ENCODE measurements at regions not wholly inside any gene's neighbourhood (a gene's known extent, or its start where the extent isn't known, plus 50 kb on each side); places are given as distances from the start of the nearest gene placed in this dataset.

DNA sequence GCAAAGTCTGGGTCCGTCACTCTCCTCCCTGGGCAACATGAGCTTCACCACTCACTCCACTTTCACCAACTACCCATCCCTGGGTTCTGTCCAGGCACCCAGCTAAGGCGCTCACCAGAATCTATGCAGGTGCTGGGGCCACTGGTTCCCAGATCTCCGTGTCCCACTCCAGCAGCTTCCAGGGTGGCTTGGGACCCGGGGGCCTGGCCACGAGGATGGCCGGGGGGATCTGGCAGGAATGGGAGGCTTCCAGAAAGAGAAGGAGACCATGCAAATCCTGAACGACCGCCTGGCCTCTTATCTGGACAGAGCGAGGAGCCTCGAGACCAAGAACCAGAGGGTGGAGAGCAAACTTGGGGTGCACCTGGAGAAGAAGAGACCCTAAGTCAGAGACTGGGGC lies 1611.0 kb upstream of the ACO1 start:
- no peak overlapping the region for H3K27ac ChIP-seq (ENCODE audit: insufficient read depth, low read length)
- no peak overlapping the region for H2BK120ac ChIP-seq (ENCODE audit: low read depth, low read length)
- H2BK20ac ChIP-seq (ENCODE audit: low read depth, low read length), result no peak overlapping the region
- no peak overlapping the region for H3K4me2 ChIP-seq (ENCODE audit: low read depth, low read length)
- intact Hi-C loops (cut with micrococcal nuclease) (no loop called here), in situ Hi-C loops (cut with MboI; ENCODE audit: low sequenced_read_pairs) (loop anchor here (25.0 kb wide), 1 partner anchor 111 kb away; no protein-coding TSS in a partner anchor), dilution Hi-C loops (cut with HindIII; ENCODE audit: low sequenced_read_pairs, unreplicated experiment) (no loop called here)
- ATAC-seq (ENCODE audit: low read depth) (no peak), DNase-seq (no peak)
- H3K23ac ChIP-seq (ENCODE audit: low read depth, low read length), result no peak overlapping the region
- 46% methylated on average over 7 of the region's 10 CpGs; no CpG with 5 or more reads in 1 of the 2 experiments for WGBS, 2 experiments (ENCODE audit: extremely low coverage in 2 of 2, insufficient read length in 1 of 2)
- H4K20me1 ChIP-seq (ENCODE audit: insufficient read depth, low read length), result no peaks in the 10 kb centered on the region
- no peaks in the 10 kb centered on the region for H3K4me1 ChIP-seq (ENCODE audit: control insufficient read depth, insufficient read depth, low read length)
- no peak overlapping the region for H3K4ac ChIP-seq (ENCODE audit: low read depth, low read length)
- H4K8ac ChIP-seq (ENCODE audit: low read depth in 2 of 2, low read length in 2 of 2), result no peak overlapping the region
- H4K91ac ChIP-seq (ENCODE audit: insufficient read depth, low read depth, low read length), result no peak overlapping the region
- ChIA-PET POLR2A (ENCODE audit: unreplicated experiment) (no interaction called here), CTCF (no interaction called here)
- no peaks in the 10 kb centered on the region for H3K36me3 ChIP-seq (ENCODE audit: control insufficient read depth, insufficient read depth, low read length)
- BruUV-seq (replicated peaks), result no TSS peak
- H3K79me1 ChIP-seq (ENCODE audit: low read depth in 1 of 2, low read length in 2 of 2), result no peaks in the 10 kb centered on the region
- H3K14ac ChIP-seq (replicated peaks; ENCODE audit: low read depth, low read length), result no peak overlapping the region
- H3K9me1 ChIP-seq (ENCODE audit: insufficient read depth, low read length), result no peaks in the 10 kb centered on the region
- no peak overlapping the region for H2AK5ac ChIP-seq (ENCODE audit: low read depth, low read length)
- no peak overlapping the region for H2BK15ac ChIP-seq (ENCODE audit: low read depth, low read length)
- no peak overlapping the region for H3K9ac ChIP-seq (ENCODE audit: low read depth, low read length)
- no peak overlapping the region for H2AFZ ChIP-seq (replicated peaks; ENCODE audit: low read length, poor library complexity)
- H4K5ac ChIP-seq (ENCODE audit: low read depth, low read length), result no peak overlapping the region
- H3K18ac ChIP-seq (ENCODE audit: low read depth, low read length), result no peak overlapping the region
- no peak overlapping the region for H3K56ac ChIP-seq (ENCODE audit: extremely low read depth, insufficient read depth, low read length)
- H2BK5ac ChIP-seq (ENCODE audit: low read depth, low read length, poor library complexity, severe bottlenecking), result no peak overlapping the region
- peaks cover 13% of the 10 kb centered on the region for H3K9me3 ChIP-seq (ENCODE audit: control insufficient read depth, insufficient read depth, low read length)
- TF ChIP-seq, protein P1, sequence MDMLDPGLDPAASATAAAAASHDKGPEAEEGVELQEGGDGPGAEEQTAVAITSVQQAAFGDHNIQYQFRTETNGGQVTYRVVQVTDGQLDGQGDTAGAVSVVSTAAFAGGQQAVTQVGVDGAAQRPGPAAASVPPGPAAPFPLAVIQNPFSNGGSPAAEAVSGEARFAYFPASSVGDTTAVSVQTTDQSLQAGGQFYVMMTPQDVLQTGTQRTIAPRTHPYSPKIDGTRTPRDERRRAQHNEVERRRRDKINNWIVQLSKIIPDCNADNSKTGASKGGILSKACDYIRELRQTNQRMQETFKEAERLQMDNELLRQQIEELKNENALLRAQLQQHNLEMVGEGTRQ (IDR thresholded peaks at IDR 0.05; ENCODE audit: low read depth, low read length), result no peak
- TF ChIP-seq NFE2L2 (IDR thresholded peaks at IDR 0.05; ENCODE audit: low read depth, low read length) (no peak), POLR2A (IDR thresholded peaks at IDR 0.05; ENCODE audit: low read depth, low read length) (no peak), SMC3 (IDR thresholded peaks at IDR 0.05; ENCODE audit: low read depth, low read length) (no peak), BHLHE40 (IDR thresholded peaks at IDR 0.05; ENCODE audit: low read depth, low read length) (no peak), MAFK (IDR thresholded peaks at IDR 0.05; ENCODE audit: low read depth, low read length) (no peak), RFX5 (IDR thresholded peaks at IDR 0.05; ENCODE audit: low read depth, low read length) (no peak), CHD1 (IDR thresholded peaks at IDR 0.05; ENCODE audit: low read depth, low read length) (no peak), RAD21 (IDR thresholded peaks at IDR 0.05; ENCODE audit: low read length) (no peak), CEBPB (IDR thresholded peaks at IDR 0.05; ENCODE audit: low read depth, low read length) (no peak), MXI1 (IDR thresholded peaks at IDR 0.05; ENCODE audit: borderline replicate concordance, low read depth, low read length) (no peak), MAZ (IDR thresholded peaks at IDR 0.05; ENCODE audit: borderline replicate concordance, low read depth, low read length) (no peak), RCOR1 (IDR thresholded peaks at IDR 0.05; ENCODE audit: insufficient replicate concordance, low read length) (no peak), FOS (IDR thresholded peaks at IDR 0.05; ENCODE audit: low read depth, low read length) (no peak)
- TF ChIP-seq, protein P2, sequence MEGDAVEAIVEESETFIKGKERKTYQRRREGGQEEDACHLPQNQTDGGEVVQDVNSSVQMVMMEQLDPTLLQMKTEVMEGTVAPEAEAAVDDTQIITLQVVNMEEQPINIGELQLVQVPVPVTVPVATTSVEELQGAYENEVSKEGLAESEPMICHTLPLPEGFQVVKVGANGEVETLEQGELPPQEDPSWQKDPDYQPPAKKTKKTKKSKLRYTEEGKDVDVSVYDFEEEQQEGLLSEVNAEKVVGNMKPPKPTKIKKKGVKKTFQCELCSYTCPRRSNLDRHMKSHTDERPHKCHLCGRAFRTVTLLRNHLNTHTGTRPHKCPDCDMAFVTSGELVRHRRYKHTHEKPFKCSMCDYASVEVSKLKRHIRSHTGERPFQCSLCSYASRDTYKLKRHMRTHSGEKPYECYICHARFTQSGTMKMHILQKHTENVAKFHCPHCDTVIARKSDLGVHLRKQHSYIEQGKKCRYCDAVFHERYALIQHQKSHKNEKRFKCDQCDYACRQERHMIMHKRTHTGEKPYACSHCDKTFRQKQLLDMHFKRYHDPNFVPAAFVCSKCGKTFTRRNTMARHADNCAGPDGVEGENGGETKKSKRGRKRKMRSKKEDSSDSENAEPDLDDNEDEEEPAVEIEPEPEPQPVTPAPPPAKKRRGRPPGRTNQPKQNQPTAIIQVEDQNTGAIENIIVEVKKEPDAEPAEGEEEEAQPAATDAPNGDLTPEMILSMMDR (conservative IDR thresholded peaks at IDR 0.05; ENCODE audit: low read depth, low read length), result no peak
- TF ChIP-seq, protein P3, sequence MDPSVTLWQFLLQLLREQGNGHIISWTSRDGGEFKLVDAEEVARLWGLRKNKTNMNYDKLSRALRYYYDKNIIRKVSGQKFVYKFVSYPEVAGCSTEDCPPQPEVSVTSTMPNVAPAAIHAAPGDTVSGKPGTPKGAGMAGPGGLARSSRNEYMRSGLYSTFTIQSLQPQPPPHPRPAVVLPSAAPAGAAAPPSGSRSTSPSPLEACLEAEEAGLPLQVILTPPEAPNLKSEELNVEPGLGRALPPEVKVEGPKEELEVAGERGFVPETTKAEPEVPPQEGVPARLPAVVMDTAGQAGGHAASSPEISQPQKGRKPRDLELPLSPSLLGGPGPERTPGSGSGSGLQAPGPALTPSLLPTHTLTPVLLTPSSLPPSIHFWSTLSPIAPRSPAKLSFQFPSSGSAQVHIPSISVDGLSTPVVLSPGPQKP (IDR thresholded peaks at IDR 0.05; ENCODE audit: borderline replicate concordance, low read depth, low read length), result no peak
- no peak overlapping the region for H3K4me3 ChIP-seq (ENCODE audit: insufficient read depth, low read depth, low read length)
- no peak overlapping the region for H2AK9ac ChIP-seq (replicated peaks; ENCODE audit: low read depth, low read length, poor library complexity)
- no peaks in the 10 kb centered on the region for H3K27me3 ChIP-seq (ENCODE audit: control insufficient read depth, insufficient read depth, low read length)
